ENCODE measurements at regions not wholly inside any gene's neighbourhood (a gene's known extent, or its start where the extent isn't known, plus 50 kb on each side); places are given as distances from the start of the nearest gene placed in this dataset.

- no peak for DNase-seq (ENCODE audit: low read depth)
- no peak for TF ChIP-seq CTCF (conservative IDR thresholded peaks at IDR 0.05; ENCODE audit: control insufficient read depth, insufficient read depth, low read depth, low read length)
Observed at GRCh38 chr12:19829100-19829853, 390.0 kb downstream of the AEBP2 start.

GRCh38 chr12:19830446-19830845, 391.2 kb downstream of the AEBP2 start:
- H3K4me3 ChIP-seq (ENCODE audit: control insufficient read depth, low read depth, low read length): no peak overlapping the region
- DNase-seq (ENCODE audit: low read depth): no peak

More at GRCh38 chr12:19829100-19829853, 390.0 kb downstream of the AEBP2 start:
- no peak overlapping the region for H3K4me3 ChIP-seq (ENCODE audit: control insufficient read depth, low read depth, low read length)

GRCh38 chr12:19833775-19834501, 394.6 kb downstream of the AEBP2 start:
- peak; percentile 82 for DNase-seq (ENCODE audit: low read depth)
- no peak for TF ChIP-seq CTCF (conservative IDR thresholded peaks at IDR 0.05; ENCODE audit: control insufficient read depth, insufficient read depth, low read depth, low read length)
- H3K4me3 ChIP-seq (ENCODE audit: control insufficient read depth, low read depth, low read length): no peak overlapping the region

More at GRCh38 chr12:19830446-19830845, 391.2 kb downstream of the AEBP2 start:
- no peak for TF ChIP-seq CTCF (conservative IDR thresholded peaks at IDR 0.05; ENCODE audit: control insufficient read depth, insufficient read depth, low read depth, low read length)

- no peak overlapping the region for H3K4me3 ChIP-seq (ENCODE audit: control insufficient read depth, low read depth, low read length)
- no peak for DNase-seq (ENCODE audit: low read depth)
- TF ChIP-seq CTCF (conservative IDR thresholded peaks at IDR 0.05; ENCODE audit: control insufficient read depth, insufficient read depth, low read depth, low read length): no peak
Observed at GRCh38 chr12:19834592-19834991, 395.3 kb downstream of the AEBP2 start.

GRCh38 chr12:19836056-19836455, 396.8 kb downstream of the AEBP2 start:
- H3K4me3 ChIP-seq (ENCODE audit: control insufficient read depth, low read depth, low read length): no peak overlapping the region
- no peak for TF ChIP-seq CTCF (conservative IDR thresholded peaks at IDR 0.05; ENCODE audit: control insufficient read depth, insufficient read depth, low read depth, low read length)
- DNase-seq (ENCODE audit: low read depth): no peak

GRCh38 chr12:19836456-19836855, 397.2 kb downstream of the AEBP2 start:
- TF ChIP-seq CTCF (conservative IDR thresholded peaks at IDR 0.05; ENCODE audit: control insufficient read depth, insufficient read depth, low read depth, low read length): no peak
- H3K4me3 ChIP-seq (ENCODE audit: control insufficient read depth, low read depth, low read length): no peak overlapping the region
- DNase-seq (ENCODE audit: low read depth): no peak
